ENCODE measurements at regions not wholly inside any gene's neighbourhood (a gene's known extent, or its start where the extent isn't known, plus 50 kb on each side); places are given as distances from the start of the nearest gene placed in this dataset.

GRCh38 chr22:48867891-48868290 is 959.8 kb downstream of the BRD1 start:
- H3K4me3 ChIP-seq (ENCODE audit: low read depth, low read length), result no peak overlapping the region
- no peak for DNase-seq (ENCODE audit: low read depth)
- TF ChIP-seq CTCF (IDR thresholded peaks at IDR 0.05; ENCODE audit: control insufficient read depth, extremely low read depth, insufficient read depth), result no peak

- DNase-seq (ENCODE audit: low read depth), result no peak
- no peak overlapping the region for H3K4me3 ChIP-seq (ENCODE audit: low read depth, low read length)
- TF ChIP-seq CTCF (IDR thresholded peaks at IDR 0.05; ENCODE audit: control insufficient read depth, extremely low read depth, insufficient read depth), result no peak
Observed at GRCh38 chr22:48866906-48867681, 960.6 kb downstream of the BRD1 start.

- DNase-seq (ENCODE audit: low read depth), result no peak
- H3K4me3 ChIP-seq (ENCODE audit: low read depth, low read length), result no peak overlapping the region
- no peak for TF ChIP-seq CTCF (IDR thresholded peaks at IDR 0.05; ENCODE audit: control insufficient read depth, extremely low read depth, insufficient read depth)
Observed at GRCh38 chr22:48864748-48865147, 962.9 kb downstream of the BRD1 start.

- no peak for TF ChIP-seq CTCF (IDR thresholded peaks at IDR 0.05; ENCODE audit: control insufficient read depth, extremely low read depth, insufficient read depth)
- no peak overlapping the region for H3K4me3 ChIP-seq (ENCODE audit: low read depth, low read length)
- no peak for DNase-seq (ENCODE audit: low read depth)
Observed at GRCh38 chr22:48863965-48864528, 963.6 kb downstream of the BRD1 start.

GRCh38 chr22:48860557-48860956 is 967.1 kb downstream of the BRD1 start:
- no peak for TF ChIP-seq CTCF (IDR thresholded peaks at IDR 0.05; ENCODE audit: control insufficient read depth, extremely low read depth, insufficient read depth)
- DNase-seq (ENCODE audit: low read depth), result no peak

GRCh38 chr22:48858856-48859255 is 968.8 kb downstream of the BRD1 start:
- no peak for DNase-seq (ENCODE audit: low read depth)
- H3K4me3 ChIP-seq (ENCODE audit: low read depth, low read length), result no peak overlapping the region
- no peak for TF ChIP-seq CTCF (IDR thresholded peaks at IDR 0.05; ENCODE audit: control insufficient read depth, extremely low read depth, insufficient read depth)

More at GRCh38 chr22:48860557-48860956, 967.1 kb downstream of the BRD1 start:
- no peak overlapping the region for H3K4me3 ChIP-seq (ENCODE audit: low read depth, low read length)
